Tibial nerve (tissue), 4 donors: ENCODE measurements at regions not wholly inside any gene's neighbourhood (a gene's known extent, or its start where the extent isn't known, plus 50 kb on each side); places are given as distances from the start of the nearest gene placed in this dataset.

ENCODE experiments used
- DNase-seq, 2 donors: peaks; one replicate each; pipeline ENCODE4 v3.0.0-alpha.2; 2019; ENCODE audit warnings: low spot score in 2 of 2
- H3K27ac ChIP-seq, 4 donors: fragments of 200-600 bp; sonication (generic) in 3 of 4; one replicate each; pipeline ENCODE4 v1.5.1; 2017 to 2019; ENCODE audit warnings: mild to moderate bottlenecking in 1 of 4
- H3K27me3 ChIP-seq, 2 donors: fragments of 200-600 bp; sonication (generic) in 1 of 2; one replicate each; pipeline versions ENCODE4 v1.5.1 to v1.6.0; 2017 to 2019
- H3K36me3 ChIP-seq, 3 donors: fragments of 200-600 bp; sonication (generic); one replicate each; pipeline ENCODE4 v1.5.1; 2018 to 2019
- H3K4me1 ChIP-seq, 4 donors: fragments of 200-600 bp; sonication (generic) in 3 of 4; one replicate each; pipeline ENCODE4 v1.5.1; 2017 to 2019
- H3K4me3 ChIP-seq, 4 donors: fragments of 200-600 bp; sonication (generic) in 3 of 4; one replicate each; pipeline ENCODE4 v1.5.1; 2017 to 2019; ENCODE audit warnings: mild to moderate bottlenecking in 1 of 4, moderate library complexity in 1 of 4
- H3K9me3 ChIP-seq, 4 donors: fragments of 200-600 bp; sonication (generic) in 3 of 4; one replicate each; pipeline ENCODE4 v1.5.1; 2017 to 2019
- EP300 ChIP-seq, 2 donors: sonication (generic); formaldehyde crosslinking; IDR thresholded peaks; one replicate each; pipeline ENCODE4 v1.6.1; 2017; ENCODE audit warnings: antibody characterized with exemption in 2 of 2, mild to moderate bottlenecking in 1 of 2
- POLR2A ChIP-seq, 2 donors: fragments of 450-650 bp; IDR thresholded peaks; one replicate each; pipeline ENCODE4 v1.6.1; 2017; ENCODE audit warnings: antibody characterized with exemption in 2 of 2, mild to moderate bottlenecking in 2 of 2, moderate library complexity in 2 of 2
- WGBS, 2 donors: methylation state at CpG; one replicate each; pipeline ENCODE4 v1.1.5; 2018; 5-methylcytosine and 5-hydroxymethylcytosine counted together
- TF ChIP-seq, protein P1 (sequence below), 5 experiments: fragments of 200-600 bp in 3 of 5; fragments of 450-650 bp in 2 of 5; sonication (generic) in 3 of 5; IDR thresholded peaks; one replicate each; pipeline ENCODE4 v1.5.1; 2016 to 2019; ENCODE audit warnings: antibody characterized with exemption in 5 of 5, mild to moderate bottlenecking in 3 of 5, moderate library complexity in 2 of 5

DNA sequence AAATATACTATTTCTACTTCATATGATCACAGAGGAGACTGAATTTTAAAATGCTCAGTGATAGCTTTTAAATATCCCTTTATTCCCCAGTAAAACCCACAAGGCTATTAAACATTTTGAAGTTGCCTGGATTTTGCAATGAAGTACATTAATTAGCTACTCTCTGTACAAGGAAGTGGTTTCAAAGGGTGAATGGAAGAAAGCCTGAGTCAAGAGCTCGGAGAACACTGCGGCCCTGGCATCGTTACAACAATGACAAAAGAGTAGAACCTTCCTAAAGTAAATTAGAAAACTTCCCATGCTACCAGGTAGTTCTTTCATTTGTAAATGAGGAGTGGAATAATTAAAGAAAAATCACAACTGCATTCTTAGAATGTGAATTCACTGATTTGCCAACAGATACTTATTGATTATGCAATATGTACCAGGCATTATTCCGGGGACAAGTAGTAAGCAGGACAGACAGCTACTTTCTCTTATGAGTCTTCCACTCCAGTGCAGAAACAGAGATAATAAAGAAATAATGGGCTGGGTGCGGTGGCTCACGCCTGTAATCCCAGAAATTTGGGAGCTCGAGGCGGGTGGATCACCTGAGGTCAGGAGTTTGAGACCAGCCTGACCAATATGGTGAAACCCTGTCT lies 63.0 kb downstream of the ZNF22 start:
- no peaks in the 10 kb centered on the region for H3K4me1 ChIP-seq
- TF ChIP-seq EP300 (IDR thresholded peaks at IDR 0.05) (no peak), POLR2A (IDR thresholded peaks at IDR 0.05) (no peak)
- TF ChIP-seq, protein P1, sequence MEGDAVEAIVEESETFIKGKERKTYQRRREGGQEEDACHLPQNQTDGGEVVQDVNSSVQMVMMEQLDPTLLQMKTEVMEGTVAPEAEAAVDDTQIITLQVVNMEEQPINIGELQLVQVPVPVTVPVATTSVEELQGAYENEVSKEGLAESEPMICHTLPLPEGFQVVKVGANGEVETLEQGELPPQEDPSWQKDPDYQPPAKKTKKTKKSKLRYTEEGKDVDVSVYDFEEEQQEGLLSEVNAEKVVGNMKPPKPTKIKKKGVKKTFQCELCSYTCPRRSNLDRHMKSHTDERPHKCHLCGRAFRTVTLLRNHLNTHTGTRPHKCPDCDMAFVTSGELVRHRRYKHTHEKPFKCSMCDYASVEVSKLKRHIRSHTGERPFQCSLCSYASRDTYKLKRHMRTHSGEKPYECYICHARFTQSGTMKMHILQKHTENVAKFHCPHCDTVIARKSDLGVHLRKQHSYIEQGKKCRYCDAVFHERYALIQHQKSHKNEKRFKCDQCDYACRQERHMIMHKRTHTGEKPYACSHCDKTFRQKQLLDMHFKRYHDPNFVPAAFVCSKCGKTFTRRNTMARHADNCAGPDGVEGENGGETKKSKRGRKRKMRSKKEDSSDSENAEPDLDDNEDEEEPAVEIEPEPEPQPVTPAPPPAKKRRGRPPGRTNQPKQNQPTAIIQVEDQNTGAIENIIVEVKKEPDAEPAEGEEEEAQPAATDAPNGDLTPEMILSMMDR (IDR thresholded peaks at IDR 0.05) = no peak
- no peaks in the 10 kb centered on the region for H3K9me3 ChIP-seq
- no peak for DNase-seq
- no peaks in the 10 kb centered on the region for H3K36me3 ChIP-seq
- H3K27ac ChIP-seq = no peak overlapping the region
- no peak overlapping the region for H3K4me3 ChIP-seq
- 86 to 87% methylated on average over 8 of the region's 8 CpGs for WGBS, 2 donors
- H3K27me3 ChIP-seq = no peaks in the 10 kb centered on the region

DNA sequence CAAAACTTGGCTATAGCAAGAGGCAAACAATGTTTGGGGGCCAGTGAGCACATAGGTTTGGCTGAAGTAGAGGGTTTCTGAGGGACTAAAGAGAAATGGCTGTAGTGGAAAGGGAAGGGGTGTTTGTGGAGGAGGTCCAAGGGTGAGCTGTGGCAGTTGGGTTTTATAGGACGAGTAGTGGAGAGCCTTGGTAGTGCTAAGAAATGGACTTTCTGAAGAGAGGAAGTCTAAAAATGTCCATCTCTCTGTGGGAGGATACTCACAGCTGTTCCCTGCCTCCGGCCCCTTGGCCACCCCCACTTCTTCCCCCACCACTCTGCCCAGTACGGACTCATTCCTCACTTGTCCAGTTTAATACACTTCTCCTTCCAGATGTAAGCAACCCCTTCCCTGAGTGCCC lies 64.3 kb downstream of the ZNF22 start:
- 38 to 52% methylated on average over 3 of the region's 3 CpGs for WGBS, 2 donors
- H3K4me1 ChIP-seq = no peaks in the 10 kb centered on the region
- H3K4me3 ChIP-seq = no peak overlapping the region
- no peaks in the 10 kb centered on the region for H3K9me3 ChIP-seq
- no peak overlapping the region for H3K27ac ChIP-seq
- DNase-seq = no peak
- no peaks in the 10 kb centered on the region for H3K27me3 ChIP-seq
- TF ChIP-seq, protein P1 (IDR thresholded peaks at IDR 0.05) = no peak
- TF ChIP-seq EP300 (IDR thresholded peaks at IDR 0.05) = no peak
- no peak for TF ChIP-seq POLR2A (IDR thresholded peaks at IDR 0.05)
- no peaks in the 10 kb centered on the region for H3K36me3 ChIP-seq

DNA sequence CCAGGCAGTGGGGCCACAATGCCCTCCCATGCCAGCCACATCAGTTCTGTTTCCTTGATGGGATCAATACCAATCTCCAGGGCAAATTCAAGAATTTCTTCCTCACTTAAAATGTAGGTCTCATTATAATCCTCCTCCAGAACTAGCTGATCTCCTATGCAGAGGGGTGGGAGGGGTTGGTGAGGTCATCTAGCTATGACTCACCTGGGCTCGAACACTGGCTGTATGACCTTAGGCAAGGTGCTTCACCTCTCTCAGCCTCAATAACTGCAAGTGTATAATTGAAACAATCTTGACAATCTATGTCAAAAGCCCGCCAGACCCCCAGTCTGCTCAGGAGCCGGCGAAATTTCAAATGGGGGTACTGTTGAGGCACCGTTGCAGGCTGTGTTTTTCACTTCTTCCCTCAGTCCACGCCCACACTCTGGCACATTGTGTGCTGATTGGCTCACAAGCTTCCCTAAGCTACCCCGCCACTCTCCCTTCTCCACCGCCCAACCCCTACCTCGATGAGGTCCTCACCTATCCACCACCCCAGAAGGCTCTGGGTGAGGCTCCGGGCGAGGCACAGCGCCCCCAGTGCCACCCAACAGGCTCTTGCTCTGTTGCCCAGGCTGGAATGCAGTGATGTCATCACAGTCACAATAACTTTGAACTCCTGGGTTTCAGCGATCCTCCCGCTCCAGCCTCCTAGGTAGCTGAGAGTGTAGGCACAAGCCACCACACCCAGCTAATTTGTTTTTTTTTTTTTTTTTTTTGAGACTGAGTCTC lies 70.5 kb downstream of the ZNF22 start:
- Histone ChIP-seq H3K4me1 (no peaks in the 10 kb centered on the region), H3K27ac (no peak overlapping the region), H3K9me3 (peaks cover 0 to 10% (median 0%) of the 10 kb centered on the region in 4 donors), H3K36me3 (no peaks in the 10 kb centered on the region), H3K27me3 (no peaks in the 10 kb centered on the region), H3K4me3 (no peak overlapping the region)
- TF ChIP-seq, protein P1 (IDR thresholded peaks at IDR 0.05) = no peak
- TF ChIP-seq EP300 (IDR thresholded peaks at IDR 0.05) = no peak
- TF ChIP-seq POLR2A (IDR thresholded peaks at IDR 0.05) = no peak
- 94 to 95% methylated on average over 14 of the region's 14 CpGs for WGBS, 2 donors
- no peak for DNase-seq

DNA sequence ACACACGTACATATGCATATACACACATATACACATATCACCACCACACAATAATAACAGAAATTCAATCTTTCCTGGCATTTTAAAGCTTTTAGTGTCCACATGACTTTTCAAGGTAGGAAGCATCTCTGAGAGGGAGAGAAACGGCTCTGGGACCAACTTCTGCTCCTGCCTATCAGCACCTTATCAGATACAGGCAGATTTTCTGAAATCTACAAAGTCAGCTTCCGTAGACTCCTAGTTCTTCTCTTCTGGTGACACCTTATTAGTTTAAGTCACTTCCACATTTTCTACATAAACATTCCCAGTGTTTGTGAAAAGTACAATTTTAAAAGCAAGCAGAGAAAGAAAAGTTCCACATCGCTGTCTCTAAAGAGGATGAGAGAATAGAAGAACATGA lies 74.5 kb downstream of the ZNF22 start:
- H3K27ac ChIP-seq = no peak overlapping the region
- H3K4me3 ChIP-seq = no peak overlapping the region
- no peak for DNase-seq
- TF ChIP-seq, protein P1 (IDR thresholded peaks at IDR 0.05) = no peak
- no peak for TF ChIP-seq EP300 (IDR thresholded peaks at IDR 0.05)
- TF ChIP-seq POLR2A (IDR thresholded peaks at IDR 0.05) = no peak
- 76 to 79% methylated on average over 4 of the region's 4 CpGs for WGBS, 2 donors
- H3K27me3 ChIP-seq = no peaks in the 10 kb centered on the region
- no peaks in the 10 kb centered on the region for H3K4me1 ChIP-seq
- H3K36me3 ChIP-seq = no peaks in the 10 kb centered on the region
- peaks cover 0 to 10% (median 0%) of the 10 kb centered on the region in 4 donors for H3K9me3 ChIP-seq

DNA sequence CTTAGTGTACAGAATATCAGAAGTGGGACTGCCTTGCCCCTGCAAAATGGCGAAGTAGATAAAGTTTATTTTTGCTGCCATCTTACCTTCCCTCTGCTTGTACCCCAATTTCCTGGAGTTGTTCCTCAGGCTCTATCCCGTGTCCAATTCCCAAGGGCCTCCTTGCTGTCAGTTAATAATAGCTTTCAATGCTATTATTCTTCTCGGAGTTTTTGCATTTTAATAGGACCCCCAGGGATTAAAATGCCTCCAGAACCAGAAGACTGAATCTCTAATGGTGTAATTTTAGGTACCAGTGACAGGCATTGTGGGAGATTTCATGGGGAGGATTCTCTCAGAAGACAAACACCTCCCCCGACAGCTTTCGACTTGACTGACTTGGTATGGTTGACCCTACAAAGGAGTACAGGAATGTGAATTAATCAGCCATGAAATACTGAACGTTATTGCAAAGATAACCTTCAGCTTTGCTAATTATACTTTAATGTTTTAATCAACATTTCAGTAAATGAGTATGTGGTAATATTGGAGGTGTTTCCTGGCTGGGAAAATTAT lies 75.2 kb downstream of the ZNF22 start:
- TF ChIP-seq POLR2A (IDR thresholded peaks at IDR 0.05) (no peak), EP300 (IDR thresholded peaks at IDR 0.05) (no peak)
- TF ChIP-seq, protein P1 (IDR thresholded peaks at IDR 0.05) = no peak
- WGBS, 2 donors = 47 to 49% methylated on average over 6 of the region's 6 CpGs

More for the DNA sequence above, 75.2 kb downstream of the ZNF22 start:
- Histone ChIP-seq H3K27ac (no peak overlapping the region), H3K27me3 (no peaks in the 10 kb centered on the region), H3K36me3 (no peaks in the 10 kb centered on the region), H3K9me3 (peaks cover 0 to 10% (median 0%) of the 10 kb centered on the region in 4 donors), H3K4me1 (no peaks in the 10 kb centered on the region), H3K4me3 (no peak overlapping the region)
- no peak for DNase-seq
